ENCODE measurements at regions not wholly inside any gene's neighbourhood (a gene's known extent, or its start where the extent isn't known, plus 50 kb on each side); places are given as distances from the start of the nearest gene placed in this dataset.

DNA sequence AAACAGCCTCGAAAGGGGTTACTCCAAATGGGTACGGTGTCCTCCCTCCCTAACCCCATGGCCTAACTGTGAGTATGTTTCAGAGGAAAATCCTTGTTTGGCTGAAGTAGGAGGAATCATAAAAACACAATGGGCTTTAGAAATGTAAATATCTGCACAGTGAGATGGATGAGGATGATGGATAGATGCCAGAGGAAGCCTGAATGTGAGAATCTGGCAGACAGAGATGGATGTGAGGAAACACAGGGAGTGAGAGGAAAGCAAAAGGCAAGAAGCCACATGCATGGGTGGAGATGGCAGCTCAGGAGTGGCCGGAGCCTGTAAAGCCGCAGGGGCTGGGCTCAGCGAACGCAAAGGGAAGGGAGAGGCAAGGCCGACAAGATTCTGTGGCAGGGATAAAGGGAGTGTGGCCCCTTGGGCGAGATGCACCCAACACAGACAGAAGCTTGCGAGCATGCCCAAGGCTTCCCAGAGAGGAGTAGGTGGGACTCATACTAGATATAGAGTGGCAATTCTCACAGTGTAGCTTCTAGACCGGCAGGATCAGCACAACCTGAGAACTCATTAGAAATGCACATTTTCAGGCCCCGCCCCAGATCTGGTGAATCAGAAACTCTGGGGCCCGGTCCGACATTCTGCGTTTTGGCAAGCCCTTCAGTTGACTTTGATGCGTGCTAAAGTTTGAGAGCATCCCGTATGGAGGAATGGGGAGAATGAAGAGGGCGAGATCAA, 237.3 kb upstream of the CADM1 start:
- ATAC-seq (no peak), DNase-seq (ENCODE audit: low spot score) (no peak)
- intact Hi-C loops (cut with DNase I) = no loop called here

DNA sequence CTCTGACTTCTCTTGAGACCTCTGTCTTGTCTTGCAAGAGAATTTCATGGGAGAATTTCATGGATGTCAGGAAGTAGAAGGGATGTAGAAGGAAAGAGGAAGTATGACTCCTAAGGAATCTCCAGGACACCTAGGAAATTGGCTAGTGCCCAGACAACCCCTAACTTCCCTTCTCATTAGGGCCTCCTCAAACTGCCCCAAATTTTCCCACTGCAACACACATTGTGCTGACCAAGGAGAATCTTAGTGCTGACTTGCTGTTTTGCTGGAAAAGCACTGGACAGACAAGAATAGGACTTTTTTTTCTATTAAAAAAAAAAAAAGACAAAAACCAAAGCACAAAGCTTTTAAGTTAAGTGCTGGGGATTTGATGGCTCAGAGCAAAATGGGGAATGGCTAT, 236.1 kb upstream of the CADM1 start:
- intact Hi-C loops (cut with DNase I) = no loop called here
- DNase-seq (ENCODE audit: low spot score) (no peak), ATAC-seq (no peak)

DNA sequence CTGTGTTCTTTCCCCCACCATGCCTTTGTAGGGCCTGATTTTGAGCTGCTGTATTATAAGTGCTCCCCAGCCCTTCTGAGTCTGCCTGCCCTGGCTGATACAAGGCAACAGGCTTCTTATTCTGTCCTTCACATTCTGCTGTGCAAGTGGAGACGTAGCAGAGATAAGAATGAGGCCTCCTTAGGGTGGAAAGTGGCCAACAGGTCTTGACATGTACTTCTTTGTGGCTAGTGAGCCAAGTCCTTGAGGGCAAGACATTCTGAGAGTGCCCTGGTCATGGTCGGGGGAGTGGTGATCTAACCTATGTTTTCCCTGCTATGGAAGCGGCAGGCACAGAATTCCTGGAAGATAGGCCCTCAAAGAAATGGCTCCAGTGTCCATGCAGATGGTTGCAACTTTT, 235.7 kb upstream of the CADM1 start:
- ATAC-seq (no peak), DNase-seq (ENCODE audit: low spot score) (no peak)
- intact Hi-C loops (cut with DNase I) = no loop called here

- no peak for ATAC-seq
- intact Hi-C loops (cut with DNase I) = no loop called here
- no peak for DNase-seq (ENCODE audit: low spot score)
These were observed 234.9 kb upstream of the CADM1 start for GRCh38 chr11:115739146-115739545.

DNA sequence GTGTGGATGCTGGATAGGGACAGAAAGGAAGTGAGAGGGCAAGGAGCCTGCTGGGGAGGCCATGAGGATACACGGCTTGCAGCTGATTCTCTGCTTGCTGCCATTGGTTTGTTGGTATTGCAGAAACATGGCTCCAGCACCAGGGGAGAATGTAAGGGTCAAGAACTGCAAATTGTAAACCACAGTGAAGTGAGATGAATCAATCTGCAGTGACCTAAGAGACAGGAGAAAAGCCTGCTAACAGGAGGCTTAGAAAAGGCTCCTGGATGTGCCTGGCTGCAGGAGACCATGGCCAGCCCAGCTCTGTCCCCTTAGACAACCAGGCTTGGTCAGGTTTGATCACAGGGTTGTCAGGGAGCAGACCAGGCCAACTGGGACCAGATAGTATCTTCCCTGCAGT, 233.7 kb upstream of the CADM1 start:
- DNase-seq (ENCODE audit: low spot score) (no peak), ATAC-seq (no peak)
- intact Hi-C loops (cut with DNase I) = no loop called here

GRCh38 chr11:115736146-115736545, 231.9 kb upstream of the CADM1 start:
- ATAC-seq (no peak), DNase-seq (ENCODE audit: low spot score) (no peak)
- intact Hi-C loops (cut with DNase I) = no loop called here

GRCh38 chr11:115724666-115725065, 220.5 kb upstream of the CADM1 start:
- no peak for ATAC-seq
- DNase-seq (ENCODE audit: low spot score) = no peak
- intact Hi-C loops (cut with DNase I) = no loop called here

DNA sequence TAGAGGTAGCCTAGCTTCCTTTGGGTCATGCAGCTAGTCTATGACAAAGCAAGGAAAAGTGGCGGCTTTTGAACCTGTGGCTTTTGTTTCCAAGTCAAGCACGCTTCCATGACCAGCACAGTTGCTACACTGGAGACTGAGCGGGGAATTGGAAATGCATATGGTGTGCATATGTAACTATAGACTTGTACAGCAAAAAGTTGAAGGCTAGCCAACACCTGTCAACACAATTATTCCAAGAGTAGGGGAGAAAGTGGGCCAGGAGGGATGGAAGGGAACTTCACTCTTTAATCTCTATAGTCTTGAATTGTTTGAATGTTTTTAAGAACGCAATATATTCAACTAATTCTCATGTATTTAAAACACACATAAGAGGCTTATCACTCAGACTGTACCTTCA, 218.5 kb upstream of the CADM1 start:
- DNase-seq (ENCODE audit: low spot score) (no peak), ATAC-seq (no peak)
- intact Hi-C loops (cut with DNase I) = no loop called here

DNA sequence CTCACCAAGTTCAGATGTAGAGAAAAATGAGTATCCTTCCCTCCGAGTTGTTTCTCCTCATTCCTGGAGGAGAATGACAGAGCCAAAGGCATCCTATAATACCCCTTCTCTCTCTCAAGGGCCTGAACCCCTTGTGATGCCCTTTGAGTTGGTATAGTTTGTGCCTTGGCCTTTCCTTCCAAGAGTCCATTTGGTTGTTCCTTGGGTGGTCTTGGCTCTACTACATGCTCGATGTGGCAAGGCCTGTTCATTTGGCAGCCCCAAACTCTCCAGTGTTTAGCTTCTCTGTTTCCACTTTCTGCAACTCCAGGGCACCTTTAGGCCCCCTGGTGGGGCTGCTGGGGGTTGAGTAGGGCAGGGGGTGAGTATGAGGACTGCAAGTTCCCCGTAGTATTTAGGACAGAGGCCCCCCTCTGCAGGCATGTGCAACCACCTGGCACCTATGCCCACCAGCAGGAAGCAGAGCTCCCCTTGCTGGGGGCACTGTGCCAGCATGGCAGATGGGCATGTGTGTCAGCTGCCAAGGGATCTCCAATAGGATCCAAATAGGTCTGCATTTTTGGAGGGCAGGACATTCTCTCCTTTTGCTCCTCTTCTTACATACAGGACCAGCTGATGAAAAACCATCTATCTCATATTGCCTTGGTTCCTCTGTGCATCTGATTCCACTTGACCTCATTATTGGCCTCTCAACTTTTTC, 217.2 kb upstream of the CADM1 start:
- DNase-seq (ENCODE audit: low spot score) (no peak), ATAC-seq (no peak)
- intact Hi-C loops (cut with DNase I) = no loop called here

DNA sequence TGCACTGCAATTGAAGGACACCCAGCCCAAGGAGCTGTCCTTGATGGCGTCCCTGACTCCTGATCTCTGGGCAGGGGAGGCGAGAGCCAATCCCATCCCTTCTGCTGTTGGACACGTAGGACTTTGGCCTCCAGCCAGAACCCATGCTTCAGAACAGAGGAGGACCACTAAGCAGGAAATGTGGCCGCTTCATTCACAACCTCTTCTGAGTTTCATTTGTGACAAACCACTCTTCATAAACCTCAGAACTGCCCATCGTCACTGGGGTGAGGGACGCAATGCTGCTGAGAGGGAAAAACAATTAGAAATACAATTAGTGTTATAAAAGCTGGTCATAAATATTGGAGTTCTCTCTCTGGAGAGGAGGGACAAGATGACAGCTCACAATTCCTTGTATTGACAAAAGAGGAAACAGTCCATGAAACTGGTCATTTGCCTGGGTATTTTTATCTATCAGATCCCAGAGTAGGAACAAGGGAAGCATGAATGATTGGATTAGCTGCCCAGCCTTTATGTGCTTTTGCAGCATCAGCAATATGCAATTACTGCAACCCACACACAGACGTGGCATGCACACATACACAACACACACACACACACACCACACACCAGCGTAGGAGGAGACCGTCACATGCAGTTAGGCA, 216.5 kb upstream of the CADM1 start:
- intact Hi-C loops (cut with DNase I) = no loop called here
- ATAC-seq = no peak
- DNase-seq (ENCODE audit: low spot score) = no peak

DNA sequence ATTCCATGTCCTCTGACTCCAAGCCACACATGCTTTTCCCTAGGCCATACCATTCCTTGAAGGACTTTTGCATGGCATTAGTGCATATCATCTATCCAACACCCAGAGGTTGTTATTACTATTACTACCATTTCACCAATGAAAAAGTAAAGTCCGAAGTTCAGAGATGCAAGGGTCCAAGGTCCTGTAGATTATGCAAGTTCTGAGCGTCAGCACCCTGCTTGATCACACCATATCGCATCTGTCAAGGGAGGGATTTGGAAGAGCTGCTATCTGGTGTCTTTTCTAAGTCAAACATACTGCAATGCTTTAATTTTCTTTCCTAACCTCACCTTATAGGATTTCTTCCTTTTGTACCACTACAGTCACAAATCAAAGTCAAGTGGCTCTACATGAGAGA, 214.7 kb upstream of the CADM1 start:
- DNase-seq (ENCODE audit: low spot score) = no peak
- no peak for ATAC-seq
- intact Hi-C loops (cut with DNase I) = no loop called here

DNA sequence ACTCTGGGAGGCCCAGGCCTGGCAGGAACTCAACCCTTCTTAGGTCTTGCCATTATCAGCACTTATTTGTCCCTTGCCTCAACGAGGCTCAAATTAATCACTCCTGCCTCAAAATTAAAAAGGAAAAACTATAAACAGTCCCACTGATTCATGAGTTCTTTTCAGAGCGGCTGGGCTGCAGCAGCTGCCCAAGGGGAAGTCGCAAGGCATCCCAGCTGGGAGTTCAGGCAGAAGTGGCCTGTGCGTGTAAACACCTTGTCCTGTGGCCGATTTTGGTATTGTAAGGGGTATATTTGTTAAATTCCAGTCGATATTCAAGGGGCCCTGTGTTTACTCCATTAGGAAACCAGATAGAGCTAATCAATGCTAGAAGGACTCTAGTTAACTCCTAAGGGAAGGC, 213.9 kb upstream of the CADM1 start:
- intact Hi-C loops (cut with DNase I) = no loop called here
- ATAC-seq (no peak), DNase-seq (ENCODE audit: low spot score) (no peak)

GRCh38 chr11:115716601-115717529, 212.7 kb upstream of the CADM1 start:
- intact Hi-C loops (cut with DNase I) = no loop called here
- DNase-seq (ENCODE audit: low spot score) (peak; percentile 76), ATAC-seq (peak; percentile 91)

GRCh38 chr11:115716080-115716479, 211.9 kb upstream of the CADM1 start:
- ATAC-seq (no peak), DNase-seq (ENCODE audit: low spot score) (no peak)
- intact Hi-C loops (cut with DNase I) = no loop called here

GRCh38 chr11:115715251-115715770, 211.1 kb upstream of the CADM1 start:
- intact Hi-C loops (cut with DNase I) = no loop called here
- no peak for ATAC-seq
- no peak for DNase-seq (ENCODE audit: low spot score)

DNA sequence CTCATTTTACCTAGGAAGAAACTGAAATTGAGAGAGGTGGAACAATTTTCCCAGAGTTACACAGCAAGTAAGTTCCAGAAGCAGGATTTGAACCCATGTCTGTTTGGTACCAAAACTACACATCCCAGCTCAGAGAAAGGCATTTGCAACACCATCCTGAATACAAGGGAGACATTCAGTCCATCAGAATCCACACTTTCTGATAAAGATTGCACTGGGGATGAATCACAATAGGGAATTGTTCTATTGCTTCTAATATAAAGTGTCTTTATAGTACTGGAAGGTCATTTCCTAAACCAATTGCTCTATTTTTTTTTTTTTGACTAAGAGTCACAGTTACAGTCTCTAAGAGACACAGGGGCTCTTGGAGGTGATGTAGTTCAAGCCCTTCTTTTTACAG, 208.1 kb upstream of the CADM1 start:
- intact Hi-C loops (cut with DNase I) = no loop called here
- DNase-seq (ENCODE audit: low spot score) (no peak), ATAC-seq (no peak)

DNA sequence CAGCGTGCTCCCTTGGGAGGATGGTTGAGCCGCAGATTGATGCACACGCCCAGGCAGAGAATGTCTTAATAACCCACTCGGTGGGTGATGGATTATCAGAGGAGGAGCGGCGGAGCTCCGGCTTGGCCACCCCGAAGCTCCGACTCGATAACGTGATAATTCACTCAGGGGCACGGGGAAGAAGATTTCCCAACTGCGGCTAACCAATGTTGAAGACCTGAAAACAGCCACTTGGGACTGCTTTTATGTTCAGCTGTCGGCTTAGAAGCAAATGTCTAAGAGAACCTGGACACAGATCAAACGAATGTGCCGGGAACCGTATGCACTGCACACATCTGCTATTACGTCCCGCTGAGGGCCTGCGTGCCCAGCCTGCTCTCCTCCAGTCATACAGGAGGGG, 206.8 kb upstream of the CADM1 start:
- no peak for ATAC-seq
- intact Hi-C loops (cut with DNase I) = no loop called here
- no peak for DNase-seq (ENCODE audit: low spot score)

DNA sequence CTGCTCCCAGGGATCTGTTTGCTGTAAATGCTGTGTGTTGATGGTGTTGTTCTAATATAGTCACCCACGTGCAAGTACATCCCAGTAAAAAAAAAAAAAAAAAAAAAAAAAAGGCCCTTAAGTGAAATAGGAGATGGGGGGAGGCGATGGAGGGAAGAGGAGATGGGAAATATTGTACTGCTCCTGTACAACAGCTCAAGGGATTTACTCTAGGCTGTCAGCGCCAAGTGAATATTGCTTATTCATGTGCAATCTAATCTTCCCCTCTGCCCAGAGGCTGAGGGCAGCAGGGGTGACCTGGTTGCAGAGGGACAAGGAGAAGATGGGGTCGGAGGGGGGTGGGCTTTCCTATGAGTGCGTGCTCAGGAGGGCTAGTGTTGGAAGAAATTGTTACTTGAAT, 206.2 kb upstream of the CADM1 start:
- ATAC-seq (no peak), DNase-seq (ENCODE audit: low spot score) (no peak)

DNA sequence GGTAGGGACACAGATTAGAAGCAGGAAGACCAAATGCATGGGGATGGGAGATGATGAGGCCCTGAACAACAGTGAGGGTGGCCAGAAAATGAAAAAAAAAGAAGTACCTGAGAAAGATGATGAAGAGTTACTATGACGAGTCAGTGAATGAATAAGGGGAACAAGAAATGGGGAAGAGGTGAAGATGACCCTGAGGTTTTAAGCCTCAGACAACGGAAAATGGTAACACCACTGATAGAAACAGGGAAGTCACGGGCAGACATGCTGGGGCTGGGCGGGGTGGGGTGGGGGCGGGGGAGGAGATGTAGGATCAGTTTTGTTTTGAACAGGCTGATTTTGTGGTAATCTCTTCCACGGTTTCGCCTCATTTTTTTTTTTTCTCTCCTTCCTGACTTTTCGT, 205.1 kb upstream of the CADM1 start:
- ATAC-seq = peak; percentile 53
- DNase-seq (ENCODE audit: low spot score) = no peak
- intact Hi-C loops (cut with DNase I) = no loop called here

More for the DNA sequence above, 206.2 kb upstream of the CADM1 start:
- intact Hi-C loops (cut with DNase I) = no loop called here

Measured in sciatic nerve (tissue), 2 donors.